GM06990 (cell line): ENCODE measurements at regions not wholly inside any gene's neighbourhood (a gene's known extent, or its start where the extent isn't known, plus 50 kb on each side); places are given as distances from the start of the nearest gene placed in this dataset.

Experiments used
- DNase-seq: peaks from one replicate; pipeline ENCODE4 v3.0.0-alpha.2; 2011; ENCODE audit not compliant: insufficient read length; ENCODE audit errors: extremely low read depth
- H3K27me3 ChIP-seq: replicated peaks from 2 replicates; pipeline ENCODE4 v1.6.0; 2011; ENCODE audit warnings: low read length; ENCODE audit not compliant: control insufficient read depth, insufficient read depth
- H3K36me3 ChIP-seq: 2 replicates; pipeline ENCODE4 v1.5.1; 2011; ENCODE audit warnings: low read length; ENCODE audit not compliant: control insufficient read depth, insufficient read depth
- H3K4me3 ChIP-seq: replicated peaks from 2 replicates; pipeline ENCODE4 v1.5.1; 2011; ENCODE audit warnings: low read depth, mild to moderate bottlenecking, control low read depth, low read length
- CTCF ChIP-seq: IDR thresholded peaks from 2 replicates; pipeline ENCODE4 v1.5.1; 2011; ENCODE audit warnings: low read length, control low read depth, mild to moderate bottlenecking, inconsistent platforms; ENCODE audit not compliant: insufficient read depth, poor library complexity, severe bottlenecking

- no peak for TF ChIP-seq CTCF
- H3K4me3 ChIP-seq, result no peak overlapping the region
- H3K27me3 ChIP-seq, result no peaks in the 10 kb centered on the region
- H3K36me3 ChIP-seq, result no peaks in the 10 kb centered on the region
- no peak for DNase-seq
Observed at GRCh38 chr4:38461342-38461741, 202.7 kb upstream of the KLF3 start.

- TF ChIP-seq CTCF, result no peak
- Histone ChIP-seq H3K36me3 (no peaks in the 10 kb centered on the region), H3K27me3 (no peaks in the 10 kb centered on the region), H3K4me3 (no peak overlapping the region)
- DNase-seq, result no peak
Observed at GRCh38 chr4:38462367-38463055, 201.5 kb upstream of the KLF3 start.

- TF ChIP-seq CTCF, result no peak
- no peaks in the 10 kb centered on the region for H3K27me3 ChIP-seq
- no peak for DNase-seq
- H3K36me3 ChIP-seq, result no peaks in the 10 kb centered on the region
- no peak overlapping the region for H3K4me3 ChIP-seq
Observed at GRCh38 chr4:38463268-38463958, 200.6 kb upstream of the KLF3 start.

GRCh38 chr4:38464328-38464727 lies 199.7 kb upstream of the KLF3 start:
- no peak for TF ChIP-seq CTCF
- no peak overlapping the region for H3K4me3 ChIP-seq
- no peak for DNase-seq

GRCh38 chr4:38466401-38466800 lies 197.6 kb upstream of the KLF3 start:
- no peak overlapping the region for H3K4me3 ChIP-seq
- no peak for DNase-seq
- no peak for TF ChIP-seq CTCF
- no peaks in the 10 kb centered on the region for H3K36me3 ChIP-seq
- H3K27me3 ChIP-seq, result no peaks in the 10 kb centered on the region

More at GRCh38 chr4:38464328-38464727, 199.7 kb upstream of the KLF3 start:
- H3K27me3 ChIP-seq, result no peaks in the 10 kb centered on the region
- no peaks in the 10 kb centered on the region for H3K36me3 ChIP-seq
